ENCODE measurements at regions not wholly inside any gene's neighbourhood (a gene's known extent, or its start where the extent isn't known, plus 50 kb on each side); places are given as distances from the start of the nearest gene placed in this dataset.

DNA sequence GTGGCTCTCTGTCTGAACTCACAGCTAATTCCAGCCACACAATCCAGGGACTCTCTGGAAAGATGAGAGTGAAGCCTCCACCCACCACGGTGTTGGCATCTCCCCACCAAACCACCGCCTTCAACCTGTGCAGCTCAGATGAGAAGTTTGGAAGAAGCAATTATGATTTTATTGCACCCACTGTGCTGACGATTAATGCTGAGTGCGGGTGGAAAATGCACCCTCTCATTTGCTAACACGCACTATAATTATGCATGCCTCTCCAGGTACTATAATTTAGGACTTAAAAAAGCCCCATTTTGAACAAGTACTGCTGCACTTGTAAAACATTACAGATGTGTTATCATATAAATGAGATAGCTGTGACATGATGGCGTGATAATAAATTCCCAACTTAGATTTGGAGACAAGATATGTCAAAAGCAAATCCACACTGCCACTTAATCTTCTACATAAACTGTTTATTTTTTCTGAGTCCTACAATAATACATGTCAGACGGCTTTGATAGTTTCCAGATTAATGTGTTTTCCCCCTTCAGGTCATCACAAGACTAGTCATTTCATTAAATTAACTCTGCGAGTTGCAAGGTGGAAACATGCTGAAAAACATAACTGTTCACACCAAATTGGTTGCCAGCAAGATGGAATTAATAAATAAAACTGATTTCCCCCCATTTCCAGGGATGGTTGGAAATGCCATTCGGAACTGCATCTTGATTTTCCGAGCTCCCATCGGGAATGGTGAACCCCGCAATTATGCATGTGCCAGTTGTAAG is 466.5 kb upstream of the MAF start:
- DNase-seq = no peak

DNA sequence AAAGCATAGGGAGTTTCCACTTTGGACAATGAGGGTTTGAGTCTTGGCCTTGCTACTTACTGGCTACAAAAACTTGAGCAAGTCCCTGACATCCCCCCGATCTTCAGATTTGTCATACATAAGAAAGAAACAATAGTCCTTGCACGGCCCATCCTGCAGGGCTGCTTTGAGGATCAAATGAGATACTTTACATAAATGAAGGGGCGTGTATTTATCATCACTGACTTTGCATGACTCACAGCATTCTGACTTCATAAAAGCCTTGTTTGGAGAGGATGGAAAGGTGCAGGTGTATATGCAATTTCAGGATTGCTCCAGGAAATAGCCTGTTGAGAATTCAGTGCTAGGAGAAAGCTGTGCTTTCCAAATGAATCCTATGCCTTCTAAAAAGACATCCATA is 465.0 kb upstream of the MAF start:
- no peak for DNase-seq

DNA sequence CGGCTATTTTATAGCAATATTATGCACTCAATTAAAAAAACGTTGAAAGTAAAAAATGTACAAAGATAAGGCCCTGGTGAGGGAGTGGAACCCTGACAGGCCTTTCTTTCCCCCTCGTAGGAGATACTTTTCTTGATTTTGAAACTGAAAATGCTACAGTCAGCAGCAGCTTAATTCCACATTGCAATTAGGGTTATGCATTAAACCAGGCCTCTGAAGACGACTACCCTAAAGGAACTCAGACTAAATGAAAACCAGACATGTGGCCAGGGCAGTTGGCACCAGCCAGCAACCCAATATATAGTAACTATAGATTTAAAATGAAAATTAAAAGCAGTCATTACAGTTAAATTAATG is 463.2 kb upstream of the MAF start:
- no peak for DNase-seq

DNA sequence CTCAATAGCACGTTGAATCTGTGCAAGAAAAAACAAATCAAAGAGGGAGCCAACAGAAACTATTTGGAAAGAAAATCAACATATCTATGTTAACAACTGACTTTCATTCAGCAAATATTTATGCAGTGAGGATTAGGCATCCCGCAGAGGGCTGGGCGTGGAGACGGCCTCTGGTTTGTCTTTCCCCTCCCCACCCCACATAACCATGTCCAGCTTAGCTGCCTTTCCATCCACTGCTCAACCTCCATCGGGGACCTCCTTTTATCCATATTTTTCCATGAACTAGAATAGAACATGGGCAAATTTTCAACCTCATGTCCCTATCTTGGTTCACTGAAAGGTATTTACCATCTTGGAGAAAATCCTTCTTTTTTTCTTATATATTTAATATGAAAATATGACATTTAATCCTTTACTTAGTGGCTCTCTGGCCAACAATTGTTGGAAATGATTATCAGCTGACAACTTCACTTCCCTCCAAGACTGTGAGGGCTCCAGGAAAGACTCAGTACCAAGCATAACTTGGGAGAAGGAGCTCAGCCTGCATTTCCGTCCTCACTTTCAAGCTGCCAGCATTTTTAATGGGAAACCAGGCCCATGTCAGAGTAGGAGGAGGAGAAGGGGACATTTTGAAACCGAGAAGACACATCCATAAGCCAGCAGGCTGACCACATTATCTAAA is 462.6 kb upstream of the MAF start:
- DNase-seq = no peak

DNA sequence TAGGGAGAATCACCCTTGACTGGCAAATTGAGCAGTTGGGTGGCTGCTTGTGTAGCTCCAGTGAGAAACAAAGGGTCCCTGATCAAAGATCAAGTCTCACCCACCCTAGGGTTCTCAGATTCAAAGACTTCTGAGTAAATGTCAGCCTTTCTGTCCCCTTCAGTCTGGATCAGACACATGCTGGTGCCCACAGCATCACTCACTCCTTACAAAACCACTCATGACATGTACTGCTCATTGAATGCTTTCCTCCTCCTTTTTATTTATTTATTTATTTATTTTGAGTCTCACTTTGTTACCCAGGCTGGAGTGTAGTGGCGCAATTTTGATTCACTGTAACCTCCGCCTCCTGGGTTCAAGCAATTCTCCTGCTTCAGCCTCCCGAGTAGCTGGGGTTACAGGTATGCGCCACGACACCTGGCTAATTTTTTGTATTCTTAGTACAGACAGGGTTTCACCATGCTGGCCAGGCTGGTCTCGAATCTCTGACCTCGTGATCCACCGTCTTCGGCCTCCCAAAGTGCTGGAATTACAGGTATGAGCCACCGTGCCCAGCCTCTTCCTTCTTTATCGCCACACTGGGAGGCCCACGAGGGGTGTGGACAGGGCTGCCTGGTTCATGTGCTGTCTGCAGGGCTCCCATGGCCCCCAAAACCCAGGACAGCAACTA is 462.0 kb upstream of the MAF start:
- DNase-seq = no peak

DNA sequence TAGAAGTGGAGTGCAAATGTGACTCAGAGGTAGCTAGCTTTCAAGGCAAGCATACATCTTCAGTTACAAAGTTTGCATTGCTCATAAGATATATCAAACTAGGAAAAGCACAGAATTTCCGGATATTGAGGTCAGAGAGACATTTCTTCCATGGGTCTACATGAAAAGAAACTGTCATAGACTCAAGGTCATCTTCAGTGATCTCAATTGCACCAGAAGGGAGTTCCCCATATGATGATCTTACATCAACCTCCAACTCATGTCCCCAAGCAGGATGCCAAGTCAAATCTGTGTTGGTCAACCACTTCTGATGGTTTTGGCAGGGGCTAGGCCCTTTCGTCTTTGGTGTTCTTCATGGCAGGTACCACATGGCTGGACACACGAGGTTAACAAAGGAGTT is 459.9 kb upstream of the MAF start:
- no peak for DNase-seq

DNA sequence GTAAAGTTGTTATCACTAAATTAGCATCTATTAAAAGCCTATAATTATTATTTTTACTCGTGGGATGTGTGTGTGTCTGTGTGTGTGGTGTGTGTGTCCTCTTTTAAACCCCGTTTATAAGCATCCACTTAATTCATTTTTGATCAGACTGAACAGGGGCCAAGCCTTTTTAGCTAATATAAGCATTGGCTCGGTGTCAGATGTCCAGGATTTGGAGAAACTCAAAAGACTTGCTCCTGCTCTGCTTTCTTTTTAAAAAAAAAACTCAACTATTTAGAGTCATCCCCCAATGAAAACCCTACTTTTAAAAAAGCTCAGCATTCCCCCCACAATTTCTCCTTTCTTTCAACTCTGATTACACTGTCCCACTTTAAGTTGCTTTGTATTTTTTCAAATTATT is 459.3 kb upstream of the MAF start:
- no peak for DNase-seq

DNA sequence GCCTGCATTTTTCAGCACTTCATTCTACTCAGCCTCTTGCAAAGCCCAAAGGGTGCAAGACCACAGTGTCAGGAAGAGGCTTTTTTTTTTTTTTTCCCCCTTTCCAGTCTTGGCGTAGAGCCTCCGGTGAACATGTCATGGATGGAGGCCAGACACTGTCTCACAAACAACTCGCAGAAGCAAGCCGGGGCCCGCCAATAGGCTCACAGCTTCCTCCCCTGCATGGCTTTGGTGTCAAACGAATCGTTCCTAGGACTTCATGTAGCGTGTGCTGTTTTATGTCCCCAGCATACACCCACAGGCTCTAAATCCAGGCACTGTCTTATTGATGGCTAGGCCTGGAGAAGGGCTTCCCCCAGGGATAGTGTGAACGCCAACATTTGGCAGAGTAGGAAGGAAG is 457.7 kb upstream of the MAF start:
- DNase-seq = peak; percentile 58

DNA sequence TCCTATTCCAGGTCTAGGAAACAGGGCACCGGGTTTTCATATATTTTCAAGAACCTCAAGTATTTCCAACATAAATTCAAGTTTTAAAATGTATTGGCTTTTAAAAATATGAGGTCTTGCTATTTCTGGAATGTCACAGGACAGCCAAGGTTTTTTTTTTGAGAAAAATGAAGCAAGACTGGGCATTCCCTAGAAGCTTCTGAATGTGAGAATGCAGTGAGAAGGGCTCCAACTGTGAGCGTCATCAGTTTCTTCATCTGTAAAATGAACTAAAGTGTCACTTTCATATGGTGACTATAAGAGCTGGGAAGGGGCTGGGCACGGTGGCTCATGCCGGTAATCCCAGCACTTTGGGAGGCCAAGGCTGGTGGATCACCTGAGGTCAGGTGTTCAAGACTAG is 455.8 kb upstream of the MAF start:
- no peak for DNase-seq

DNA sequence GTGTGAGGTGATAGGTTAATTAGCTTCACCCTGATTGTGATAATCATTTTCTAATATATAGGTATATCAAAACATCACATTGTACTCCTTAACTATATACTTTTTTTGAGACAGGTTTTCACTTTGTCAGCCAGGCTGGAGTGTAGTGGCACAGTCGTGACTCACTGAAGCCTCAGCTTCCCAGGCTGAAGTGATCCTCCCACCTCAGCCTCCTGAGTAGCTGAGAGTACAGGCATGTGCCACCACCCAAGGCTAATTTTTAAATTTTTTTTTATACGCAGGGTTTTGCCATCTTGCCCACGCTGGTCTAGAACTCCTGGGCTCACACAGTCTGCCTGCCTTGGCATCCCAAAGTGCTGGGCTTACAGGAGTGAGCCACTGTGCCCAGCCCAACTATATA is 455.3 kb upstream of the MAF start:
- no peak for DNase-seq

DNA sequence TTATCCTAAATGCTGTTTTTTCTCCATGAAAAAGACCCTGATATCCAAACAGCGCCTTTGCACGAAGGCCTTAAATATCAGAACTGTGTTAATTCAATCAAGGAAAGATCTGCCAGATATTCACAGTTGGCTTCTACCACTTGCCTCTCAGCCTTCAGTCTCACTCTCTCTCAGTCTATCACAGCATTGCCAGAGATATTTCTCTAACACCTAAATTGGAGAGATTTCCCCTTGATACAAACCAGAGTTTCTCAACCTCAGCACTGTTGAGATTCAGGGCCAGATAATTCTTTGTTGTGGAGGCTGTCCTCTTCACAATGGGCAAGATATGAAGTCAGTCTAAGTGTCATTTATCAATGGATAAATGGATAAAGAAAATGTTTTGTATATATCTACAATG is 454.1 kb upstream of the MAF start:
- no peak for DNase-seq

DNA sequence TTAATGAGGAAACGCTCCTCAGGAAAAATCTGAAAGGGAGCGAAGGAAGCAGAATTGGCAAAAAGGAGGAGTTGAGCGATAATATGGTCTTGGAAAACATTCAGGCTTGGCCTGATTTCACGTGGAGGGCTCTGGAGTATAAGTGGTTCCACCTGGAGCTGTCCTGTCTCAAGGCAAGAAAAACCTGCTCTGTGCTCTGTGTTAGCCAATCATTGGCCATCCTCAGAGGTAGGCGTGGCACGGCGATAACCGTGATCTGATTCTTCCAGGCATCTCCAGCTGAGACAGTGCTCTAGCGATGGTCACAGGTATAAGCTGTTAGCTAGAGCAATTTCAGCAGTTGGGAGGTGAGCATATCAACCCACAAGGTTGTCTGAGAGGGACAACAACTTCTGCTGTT is 450.5 kb upstream of the MAF start:
- DNase-seq = no peak

DNA sequence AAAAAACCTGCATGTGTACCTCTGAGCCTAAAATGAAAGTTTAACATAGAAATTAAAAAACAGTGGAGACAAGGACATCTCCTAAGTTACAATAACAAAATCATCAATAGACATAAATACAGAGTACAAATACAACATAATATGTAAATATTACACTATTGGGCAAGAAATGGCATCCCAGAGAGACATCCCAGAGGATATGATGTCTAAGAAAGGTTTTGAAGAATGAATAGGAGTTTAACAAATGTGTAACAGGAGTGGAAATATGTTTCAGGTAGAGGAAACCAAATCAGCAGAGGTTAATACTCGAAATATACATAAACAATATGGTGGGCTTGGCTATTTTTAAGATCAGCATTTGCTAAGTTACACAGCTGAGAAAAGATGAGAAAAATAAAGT is 447.7 kb upstream of the MAF start:
- DNase-seq = no peak

DNA sequence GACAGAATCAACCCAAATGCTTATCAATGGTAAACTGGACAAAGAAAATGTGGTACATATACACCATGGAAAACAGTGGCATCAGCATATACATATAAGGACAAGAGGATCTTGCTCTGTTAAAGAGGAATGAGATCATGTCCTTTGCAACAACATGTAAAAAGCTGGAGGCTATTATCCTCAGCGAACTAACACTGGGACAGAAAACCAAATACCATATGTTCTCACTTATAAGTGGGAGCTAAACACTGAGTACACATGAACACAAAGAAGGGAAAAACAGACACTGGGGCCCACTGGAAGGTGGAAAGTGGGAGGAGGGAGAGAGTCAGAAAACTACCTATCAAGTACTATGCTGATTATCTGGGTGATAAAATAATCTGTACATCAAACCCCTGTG is 447.3 kb upstream of the MAF start:
- peak; percentile 11 for DNase-seq

DNA sequence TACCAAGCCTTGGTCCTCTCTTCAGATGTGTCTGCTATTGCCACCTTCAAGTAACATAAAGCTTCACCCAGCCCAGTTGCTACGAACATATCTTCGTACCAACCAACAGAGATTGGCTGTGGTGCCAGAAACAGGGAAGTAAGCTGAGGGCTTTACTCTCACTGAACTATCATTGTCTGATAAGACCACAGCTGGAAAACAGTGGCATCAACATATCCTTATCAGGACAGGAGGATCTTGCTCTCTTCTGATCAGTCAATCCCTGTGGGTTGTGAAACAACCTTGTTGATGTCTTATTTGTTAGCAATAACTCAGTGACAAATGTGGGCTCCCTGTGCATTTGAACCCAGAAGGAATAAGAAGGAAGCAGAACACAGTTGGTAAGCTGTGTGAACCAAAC is 446.3 kb upstream of the MAF start:
- no peak for DNase-seq

DNA sequence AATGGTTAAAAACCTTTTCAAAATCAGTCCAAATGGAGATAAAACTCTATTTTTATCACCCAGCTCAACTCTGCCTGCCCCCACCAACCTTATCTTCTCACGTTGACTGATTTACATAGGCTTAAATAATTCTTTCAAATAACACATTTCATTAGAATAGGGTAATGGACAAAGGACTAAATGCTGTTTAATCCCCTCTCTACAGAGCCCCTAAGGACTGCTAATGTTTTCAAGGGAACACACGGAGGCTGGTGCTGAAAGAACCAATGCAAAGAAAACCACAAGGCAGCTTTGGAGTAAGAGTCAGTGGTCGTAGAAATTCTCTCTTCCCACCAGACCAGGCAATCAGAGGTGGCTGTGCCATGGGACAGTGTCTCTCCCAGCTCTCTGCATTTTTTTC is 445.7 kb upstream of the MAF start:
- no peak for DNase-seq

DNA sequence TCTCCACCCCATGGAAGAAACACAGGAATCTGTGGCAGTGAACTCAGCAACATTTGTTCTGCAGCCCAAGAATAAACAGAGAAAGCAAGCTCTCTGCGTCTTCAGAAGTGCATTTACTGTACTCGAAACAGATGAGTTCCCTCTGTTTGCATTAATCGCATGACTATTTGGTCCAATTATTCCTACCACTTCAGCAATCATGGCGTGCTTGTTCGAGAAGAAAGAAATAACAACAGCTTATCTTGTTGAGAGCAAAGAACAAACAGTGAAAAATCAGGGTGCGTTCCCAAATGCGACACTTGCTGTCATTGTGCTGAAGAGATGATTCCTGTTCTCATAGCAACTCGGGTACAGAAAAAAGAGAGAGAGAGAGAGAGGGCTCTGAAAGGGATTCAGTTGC is 445.3 kb upstream of the MAF start:
- no peak for DNase-seq

DNA sequence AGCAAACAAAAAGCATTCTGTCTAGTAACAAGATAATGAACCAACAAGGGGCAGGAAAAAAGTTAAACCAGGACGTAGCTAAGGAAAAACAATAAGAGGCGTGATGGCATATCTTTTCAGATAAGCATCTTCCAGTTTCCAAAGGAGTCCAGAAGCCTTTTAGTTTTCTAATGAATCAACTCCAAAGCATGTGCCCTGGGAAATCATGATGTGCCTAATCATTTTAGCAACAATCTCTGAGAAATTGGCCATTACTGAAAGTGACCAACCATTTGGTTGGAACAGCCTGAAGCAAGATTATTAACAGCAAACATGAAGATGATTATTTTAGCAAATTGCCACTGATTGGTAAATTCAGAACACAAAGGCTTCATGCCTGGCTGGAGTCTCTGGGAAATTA is 440.9 kb upstream of the MAF start:
- DNase-seq = no peak

DNA sequence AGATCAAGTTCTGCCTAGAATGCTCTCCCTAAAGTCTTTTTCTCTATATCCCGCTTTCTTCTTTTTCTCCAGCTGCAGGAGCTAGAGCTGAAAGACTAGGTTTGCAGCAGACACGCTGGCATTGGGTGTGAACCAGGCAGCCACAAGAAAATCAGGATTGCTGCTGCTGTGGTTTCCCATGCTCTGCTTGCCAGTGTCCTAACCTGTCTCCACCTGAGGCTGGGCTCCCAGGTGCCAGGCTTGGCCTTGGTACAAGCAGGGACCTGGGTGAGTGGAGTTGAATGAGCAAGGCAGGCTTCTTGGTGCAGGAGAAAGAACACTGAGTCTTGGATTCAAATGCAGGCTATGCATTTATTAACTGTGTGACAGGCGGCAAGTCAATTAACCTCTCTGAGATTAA is 440.3 kb upstream of the MAF start:
- DNase-seq = no peak

DNA sequence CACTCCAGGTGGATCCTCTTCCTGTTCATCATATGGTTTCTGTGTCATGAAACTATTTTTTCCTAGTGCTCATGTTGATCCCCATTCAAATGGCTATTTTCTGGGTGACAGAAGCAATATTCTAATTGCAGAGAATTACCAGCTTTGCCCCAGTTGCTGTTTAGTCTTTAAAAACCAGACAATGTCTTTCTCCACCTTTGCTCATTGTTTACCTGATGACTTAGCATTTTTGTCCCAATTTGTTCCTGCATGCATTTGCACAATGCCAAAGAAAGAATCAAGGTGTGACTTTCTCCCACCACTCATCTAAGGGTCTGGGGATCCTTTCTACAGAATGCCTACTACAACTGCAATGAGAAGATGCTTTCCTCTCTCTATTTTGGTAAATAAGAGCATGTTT is 439.9 kb upstream of the MAF start:
- DNase-seq = no peak

DNA sequence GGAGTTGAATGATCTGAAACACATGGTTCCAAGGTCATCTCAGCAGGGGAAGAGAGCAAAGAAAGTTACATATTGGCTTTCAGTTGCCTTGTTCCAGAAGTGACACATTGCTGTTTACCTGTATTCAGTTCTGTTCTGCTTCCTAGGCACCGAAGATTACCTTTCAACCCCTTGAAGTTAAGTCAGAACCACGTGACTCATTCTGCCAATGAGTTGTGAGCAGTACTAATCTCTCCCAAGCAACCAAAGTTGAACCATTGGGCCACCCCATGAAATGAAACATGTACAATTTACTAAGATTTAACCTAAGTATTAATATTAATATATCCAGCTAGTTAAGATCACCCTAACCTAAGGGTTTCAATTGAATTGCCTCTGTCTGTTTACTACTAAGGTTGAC is 439.2 kb upstream of the MAF start:
- no peak for DNase-seq

DNA sequence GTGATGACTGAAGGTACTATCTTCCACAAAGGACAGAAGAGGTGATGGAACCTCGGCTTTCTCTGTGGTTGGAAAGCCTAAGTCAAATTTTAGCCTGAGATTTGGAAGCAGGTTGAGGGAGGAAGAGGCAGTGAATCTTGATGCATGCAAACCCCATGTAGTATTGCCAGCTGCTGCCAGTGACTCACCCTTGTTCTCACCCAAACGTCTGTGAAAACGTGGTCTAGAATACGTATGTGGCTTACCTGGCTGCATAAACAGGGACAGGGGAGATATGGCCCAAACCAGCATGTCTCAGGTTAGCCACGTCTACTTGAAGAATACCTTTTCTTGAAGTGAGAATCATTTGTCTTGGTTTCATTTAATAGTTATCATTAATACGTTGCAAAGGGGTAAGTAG is 438.0 kb upstream of the MAF start:
- DNase-seq = no peak

DNA sequence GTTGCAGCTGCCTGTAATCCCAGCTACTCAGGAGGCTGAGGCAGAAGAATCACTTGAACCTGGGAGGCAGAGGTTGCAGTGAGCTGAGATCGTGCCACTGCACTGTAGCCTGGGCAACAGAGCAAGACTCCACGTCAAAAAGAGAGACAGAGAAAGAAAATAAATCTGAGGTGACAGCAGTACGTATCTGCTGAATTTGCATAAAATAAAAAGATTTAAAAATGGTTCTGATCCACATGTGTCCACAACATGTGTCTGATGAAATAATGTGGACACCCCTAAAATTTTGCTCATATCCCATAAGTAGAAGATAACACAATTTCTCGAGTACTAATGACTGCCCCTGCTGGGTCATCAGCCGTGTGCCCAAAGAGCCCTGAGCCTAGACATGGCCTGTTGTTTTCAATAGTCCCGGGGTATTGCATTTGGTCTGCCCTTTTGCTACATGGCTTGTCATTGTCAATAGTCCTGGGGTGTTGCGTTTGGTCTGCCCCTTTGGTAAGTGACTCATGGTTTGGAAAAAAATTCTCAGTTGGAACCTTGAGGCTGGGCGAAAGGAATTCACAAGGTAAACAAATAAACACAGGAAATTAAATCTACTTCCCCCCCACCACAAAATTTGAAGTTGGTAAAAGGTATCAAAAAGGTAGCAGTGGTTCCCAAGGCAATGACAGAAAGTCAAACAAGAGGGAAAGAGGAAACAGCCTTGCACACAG is 434.6 kb upstream of the MAF start:
- no peak for DNase-seq

DNA sequence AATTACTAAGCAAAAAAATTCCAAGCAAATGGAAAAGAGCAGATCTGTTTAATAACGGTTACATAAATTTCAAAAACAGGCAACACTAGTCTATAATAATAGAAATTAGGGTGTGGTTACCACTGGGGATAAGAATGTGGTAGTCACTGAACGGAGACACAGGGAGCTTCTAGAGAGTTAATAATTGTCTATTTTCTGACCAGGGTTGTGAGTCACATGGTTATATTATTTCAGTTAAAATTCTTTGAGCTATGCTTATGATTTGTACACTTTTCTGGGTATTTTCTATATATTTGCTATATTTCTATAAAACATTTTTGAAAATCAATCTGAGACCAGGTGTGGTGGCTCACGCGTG is 433.9 kb upstream of the MAF start:
- DNase-seq = no peak
